Suprapubic skin (tissue), 4 donors: ENCODE measurements at regions not wholly inside any gene's neighbourhood (a gene's known extent, or its start where the extent isn't known, plus 50 kb on each side); places are given as distances from the start of the nearest gene placed in this dataset.

ENCODE experiments used
- CTCF ChIP-seq, 2 donors: fragments of 200-600 bp in 1 of 2; fragments of 450-650 bp in 1 of 2; sonication (generic) in 1 of 2; IDR thresholded peaks; one replicate each; pipeline ENCODE4 v1.5.1; 2016 to 2019; ENCODE audit warnings: antibody characterized with exemption in 2 of 2, mild to moderate bottlenecking in 1 of 2, moderate library complexity in 1 of 2
- EP300 ChIP-seq: sonication (generic); formaldehyde crosslinking; IDR thresholded peaks from one replicate; pipeline ENCODE4 v1.6.1; 2017; ENCODE audit warnings: antibody characterized with exemption
- POLR2A ChIP-seq, 2 donors: fragments of 450-650 bp; IDR thresholded peaks; one replicate each; pipeline ENCODE4 v1.6.1; 2017; ENCODE audit warnings: antibody characterized with exemption in 2 of 2, mild to moderate bottlenecking in 2 of 2, moderate library complexity in 2 of 2
- POLR2AphosphoS5 ChIP-seq, 3 donors: sonication (generic); formaldehyde crosslinking; IDR thresholded peaks; one replicate each; pipeline ENCODE4 v1.6.1; 2017; ENCODE audit warnings: antibody characterized with exemption in 3 of 3

GRCh38 chr6:2396042-2396657 lies 150.7 kb upstream of the GMDS start:
- no peak for TF ChIP-seq CTCF (IDR thresholded peaks at IDR 0.05)
- no peak for TF ChIP-seq POLR2AphosphoS5 (IDR thresholded peaks at IDR 0.05)
- no peak for TF ChIP-seq POLR2A (IDR thresholded peaks at IDR 0.05)
- no peak for TF ChIP-seq EP300
